Neural crest cell (in vitro differentiated cells): ENCODE measurements at regions not wholly inside any gene's neighbourhood (a gene's known extent, or its start where the extent isn't known, plus 50 kb on each side); places are given as distances from the start of the nearest gene placed in this dataset.
A peak's percentile ranks its signal among the peaks of the same experiment; 100 is the strongest.

ENCODE experiments used
- DNase-seq: peaks from one replicate; pipeline ENCODE4 v3.0.0; 2021; ENCODE audit warnings: low read depth, mixed read lengths, low spot score
- H3K27ac Mint-ChIP-seq: one replicate; pipeline ENCODE4 v1.8.0; 2021; ENCODE audit warnings: mild to moderate bottlenecking, mixed read lengths; ENCODE audit not compliant: unreplicated experiment
- H3K27me3 Mint-ChIP-seq: 2 replicates; pipeline ENCODE4 v1.8.0; 2021; ENCODE audit warnings: low read depth, mild to moderate bottlenecking, mixed read lengths
- H3K36me3 Mint-ChIP-seq: 2 replicates; pipeline ENCODE4 v1.8.0; 2021; ENCODE audit warnings: low read depth, mild to moderate bottlenecking, mixed read lengths
- H3K4me1 Mint-ChIP-seq: 2 replicates; pipeline ENCODE4 v1.8.0; 2021; ENCODE audit warnings: mixed read lengths
- H3K4me3 Mint-ChIP-seq: one replicate; pipeline ENCODE4 v1.8.0; 2021; ENCODE audit warnings: mild to moderate bottlenecking, mixed read lengths
- H3K9me3 Mint-ChIP-seq: 2 replicates; pipeline ENCODE4 v1.8.0; 2021; ENCODE audit warnings: mixed read lengths
- TF ChIP-seq, protein P1 (sequence below): fragments of 200-600 bp; sonication (generic); conservative IDR thresholded peaks from 2 replicates; pipeline ENCODE4 v1.5.0; 2021; ENCODE audit warnings: antibody characterized with exemption, mild to moderate bottlenecking

DNA sequence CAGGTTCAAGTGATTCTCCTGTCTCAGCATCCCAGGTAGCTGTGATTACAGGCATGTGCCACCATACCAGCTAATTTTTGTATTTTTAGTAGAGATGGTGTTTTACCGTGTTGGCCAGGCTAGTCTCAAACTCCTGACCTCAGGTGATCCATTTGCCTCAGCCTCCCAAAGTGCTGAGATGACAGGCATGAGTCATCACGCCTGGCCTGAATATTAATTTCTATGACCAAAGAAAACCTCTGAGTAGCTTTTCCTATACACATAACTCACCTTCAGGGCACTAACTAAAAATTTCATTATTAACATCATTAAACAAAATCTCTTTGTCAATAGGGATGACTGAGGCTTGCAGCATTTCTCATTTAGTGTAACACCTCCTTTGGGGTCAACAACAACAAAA is 259.6 kb upstream of the KRR1 start:
- Mint-ChIP-seq H3K9me3 (no peaks in the 10 kb centered on the region), H3K4me3 (no peak overlapping the region), H3K4me1 (peaks cover 37% of the 10 kb centered on the region), H3K27me3 (no peaks in the 10 kb centered on the region), H3K27ac (no peak overlapping the region), H3K36me3 (no peaks in the 10 kb centered on the region)
- TF ChIP-seq, protein P1, sequence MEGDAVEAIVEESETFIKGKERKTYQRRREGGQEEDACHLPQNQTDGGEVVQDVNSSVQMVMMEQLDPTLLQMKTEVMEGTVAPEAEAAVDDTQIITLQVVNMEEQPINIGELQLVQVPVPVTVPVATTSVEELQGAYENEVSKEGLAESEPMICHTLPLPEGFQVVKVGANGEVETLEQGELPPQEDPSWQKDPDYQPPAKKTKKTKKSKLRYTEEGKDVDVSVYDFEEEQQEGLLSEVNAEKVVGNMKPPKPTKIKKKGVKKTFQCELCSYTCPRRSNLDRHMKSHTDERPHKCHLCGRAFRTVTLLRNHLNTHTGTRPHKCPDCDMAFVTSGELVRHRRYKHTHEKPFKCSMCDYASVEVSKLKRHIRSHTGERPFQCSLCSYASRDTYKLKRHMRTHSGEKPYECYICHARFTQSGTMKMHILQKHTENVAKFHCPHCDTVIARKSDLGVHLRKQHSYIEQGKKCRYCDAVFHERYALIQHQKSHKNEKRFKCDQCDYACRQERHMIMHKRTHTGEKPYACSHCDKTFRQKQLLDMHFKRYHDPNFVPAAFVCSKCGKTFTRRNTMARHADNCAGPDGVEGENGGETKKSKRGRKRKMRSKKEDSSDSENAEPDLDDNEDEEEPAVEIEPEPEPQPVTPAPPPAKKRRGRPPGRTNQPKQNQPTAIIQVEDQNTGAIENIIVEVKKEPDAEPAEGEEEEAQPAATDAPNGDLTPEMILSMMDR = no peak
- DNase-seq = no peak

DNA sequence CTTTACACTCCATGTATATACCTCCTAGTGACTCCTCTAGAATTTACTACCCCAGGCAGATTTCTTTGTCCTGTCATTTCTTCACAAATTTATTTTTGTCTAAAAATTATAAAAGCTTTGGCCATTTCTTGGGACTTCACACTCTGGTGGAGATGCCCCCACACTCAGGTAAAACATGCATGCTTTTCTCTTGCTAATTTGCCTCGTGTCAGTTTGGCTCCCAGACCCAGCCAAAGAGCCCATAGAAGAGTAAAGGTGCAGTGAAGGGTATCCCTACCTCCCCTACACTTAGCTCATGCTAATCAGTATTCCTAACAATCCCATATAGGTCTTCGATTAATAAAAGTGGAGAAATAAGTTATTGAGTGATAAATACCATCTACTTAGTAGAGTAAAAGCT is 256.5 kb upstream of the KRR1 start:
- H3K4me1 Mint-ChIP-seq = peaks cover 52% of the 10 kb centered on the region
- no peaks in the 10 kb centered on the region for H3K9me3 Mint-ChIP-seq
- no peak for DNase-seq
- H3K36me3 Mint-ChIP-seq = no peaks in the 10 kb centered on the region
- TF ChIP-seq, protein P1 = no peak
- no peaks in the 10 kb centered on the region for H3K27me3 Mint-ChIP-seq
- H3K4me3 Mint-ChIP-seq = no peak overlapping the region
- no peak overlapping the region for H3K27ac Mint-ChIP-seq

DNA sequence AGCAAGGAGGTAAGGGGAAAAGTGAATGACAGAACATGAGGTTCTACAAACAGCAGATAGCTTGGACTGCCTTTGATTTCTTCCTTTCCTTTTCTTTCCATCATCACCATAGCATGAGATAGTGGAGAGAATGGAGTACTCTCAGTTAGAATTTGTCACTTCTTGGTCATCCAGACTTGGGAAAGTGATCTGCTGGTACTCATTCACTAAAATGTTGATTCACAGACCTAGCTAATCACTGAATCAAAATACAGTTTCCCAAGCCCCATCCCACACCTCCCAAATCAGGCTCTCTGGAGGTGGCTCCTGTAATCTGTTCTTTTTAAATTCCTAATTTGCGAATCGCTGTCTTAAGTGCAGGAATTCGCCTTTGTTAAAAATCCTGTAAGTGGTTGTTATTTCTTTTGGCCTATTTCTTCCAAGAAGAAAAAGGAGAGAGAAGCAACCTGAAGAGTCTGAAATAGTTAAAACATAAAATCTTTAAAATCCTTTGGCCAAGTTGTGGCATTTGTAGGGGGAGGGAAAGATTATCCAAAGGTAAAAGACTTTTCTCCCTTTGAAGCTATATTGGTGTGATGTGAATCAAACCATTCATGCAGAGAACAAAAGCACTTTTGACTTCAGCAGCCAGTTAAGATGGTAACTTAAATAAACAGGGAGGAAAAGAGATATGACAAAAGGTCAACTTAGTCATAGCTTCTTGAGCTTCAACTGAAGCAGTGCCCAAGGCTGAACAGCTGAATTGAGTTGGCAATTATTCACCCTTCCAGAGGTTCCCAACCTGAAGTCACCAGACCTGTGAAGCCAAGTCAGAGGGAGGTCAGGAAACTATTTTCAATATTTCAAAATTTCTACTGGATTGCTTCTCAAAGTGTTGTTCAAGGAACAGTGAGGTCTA is 255.1 kb upstream of the KRR1 start:
- Mint-ChIP-seq H3K36me3 (no peaks in the 10 kb centered on the region), H3K4me3 (no peak overlapping the region), H3K4me1 (peaks cover 47% of the 10 kb centered on the region), H3K27ac (peak overlapping the region; percentile 0), H3K27me3 (no peaks in the 10 kb centered on the region), H3K9me3 (no peaks in the 10 kb centered on the region)
- DNase-seq = no peak
- TF ChIP-seq, protein P1 = no peak

DNA sequence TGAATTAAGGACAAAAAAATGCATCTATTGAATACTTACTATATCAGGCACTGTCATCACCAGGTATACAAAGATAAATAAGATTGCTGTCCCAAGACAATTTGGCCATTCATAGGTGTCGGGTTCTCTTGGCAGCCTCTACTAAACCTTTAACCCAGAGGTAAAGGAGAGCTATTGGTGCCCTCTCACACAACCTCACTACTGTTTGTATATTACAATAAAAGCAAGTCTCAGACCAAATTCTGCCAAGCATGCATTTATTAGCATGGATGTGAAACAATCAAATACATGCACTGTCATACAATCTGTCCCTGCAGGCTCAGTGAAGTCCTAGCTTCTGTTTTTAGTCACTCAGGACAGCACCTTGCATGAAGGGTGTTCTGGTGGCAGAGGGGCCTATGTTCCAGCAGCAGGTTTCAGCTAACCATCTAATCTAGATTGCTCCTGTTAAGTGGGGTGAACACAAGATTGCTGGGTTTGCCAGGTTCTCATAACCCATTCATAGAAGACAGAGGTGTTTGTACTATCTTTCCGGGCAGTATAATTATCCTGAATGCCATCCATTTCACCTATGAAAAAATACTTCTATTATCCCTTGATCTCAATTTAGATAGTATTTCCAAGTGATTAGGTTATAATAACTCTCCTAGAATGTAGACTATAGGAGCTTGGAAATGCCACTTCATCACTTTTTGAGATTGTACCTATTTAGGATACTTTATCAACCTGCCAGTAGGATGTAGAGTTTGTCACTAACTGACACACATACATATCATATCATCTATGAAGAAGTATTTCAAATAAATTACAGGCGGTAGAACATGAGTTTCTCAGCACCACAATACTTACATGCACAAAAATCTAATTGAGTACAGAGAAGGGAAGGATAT is 254.0 kb upstream of the KRR1 start:
- Mint-ChIP-seq H3K27ac (peak overlapping the region; percentile 0), H3K4me3 (no peak overlapping the region), H3K4me1 (peaks cover 48% of the 10 kb centered on the region), H3K9me3 (no peaks in the 10 kb centered on the region), H3K36me3 (no peaks in the 10 kb centered on the region), H3K27me3 (no peaks in the 10 kb centered on the region)
- no peak for DNase-seq
- TF ChIP-seq, protein P1 = no peak

DNA sequence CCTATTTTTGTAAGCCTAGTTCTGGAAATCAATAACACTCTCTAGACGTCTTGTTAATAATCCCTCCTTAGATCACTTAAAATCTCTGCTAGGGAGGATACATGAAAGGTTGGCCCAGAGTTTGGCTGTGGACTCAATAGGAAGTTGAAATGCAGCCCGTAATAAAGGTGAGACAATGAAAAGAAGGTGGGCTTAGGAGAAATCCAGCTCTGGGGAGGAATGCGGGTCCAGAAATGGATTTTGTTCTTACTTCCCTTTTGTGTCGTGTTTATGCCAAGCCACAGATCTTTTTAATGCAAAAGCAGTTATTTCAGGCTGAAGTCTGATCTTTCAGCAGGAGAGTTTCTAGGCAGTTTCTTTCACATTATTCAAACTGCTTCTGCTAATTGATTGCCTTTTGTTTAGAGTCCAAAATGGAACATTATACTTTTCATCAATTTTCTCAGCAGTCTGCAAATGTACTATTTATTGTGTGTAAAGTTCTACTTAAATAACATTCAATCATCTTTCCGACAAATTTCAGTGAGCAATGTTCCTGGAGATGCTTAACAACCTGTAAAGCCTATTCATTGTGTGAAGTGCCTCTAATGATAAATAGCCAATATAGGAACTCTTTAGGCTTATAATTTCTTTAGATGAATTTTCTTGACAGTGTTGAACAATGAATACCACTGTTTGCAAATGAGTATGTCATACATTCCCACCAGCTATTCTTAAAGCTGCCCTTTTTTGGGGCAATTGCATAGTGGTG is 252.9 kb upstream of the KRR1 start:
- no peaks in the 10 kb centered on the region for H3K9me3 Mint-ChIP-seq
- peaks cover 51% of the 10 kb centered on the region for H3K4me1 Mint-ChIP-seq
- no peak overlapping the region for H3K4me3 Mint-ChIP-seq
- H3K27me3 Mint-ChIP-seq = no peaks in the 10 kb centered on the region
- H3K27ac Mint-ChIP-seq = no peak overlapping the region
- H3K36me3 Mint-ChIP-seq = no peaks in the 10 kb centered on the region
- TF ChIP-seq, protein P1 = no peak
- no peak for DNase-seq
